ENCODE measurements at regions not wholly inside any gene's neighbourhood (a gene's known extent, or its start where the extent isn't known, plus 50 kb on each side); places are given as distances from the start of the nearest gene placed in this dataset.

GRCh38 chr20:6384380-6384779 lies 261.6 kb upstream of the FERMT1 start:
- no peak for TF ChIP-seq CTCF (IDR thresholded peaks at IDR 0.05; ENCODE audit: insufficient read depth, low read length)
- TF ChIP-seq POLR2AphosphoS5 (IDR thresholded peaks at IDR 0.05; ENCODE audit: low read depth): no peak
- no peak for TF ChIP-seq REST (IDR thresholded peaks at IDR 0.05; ENCODE audit: insufficient replicate concordance, low read depth)
- no peak for TF ChIP-seq GABPA (IDR thresholded peaks at IDR 0.05; ENCODE audit: low read depth)
- TF ChIP-seq SPI1 (IDR thresholded peaks at IDR 0.05; ENCODE audit: borderline replicate concordance, low read depth): no peak

Data from HL-60 (cell line).